NCI-H128 (cell line): ENCODE measurements at regions not wholly inside any gene's neighbourhood (a gene's known extent, or its start where the extent isn't known, plus 50 kb on each side); places are given as distances from the start of the nearest gene placed in this dataset.
A peak's percentile ranks its signal among the peaks of the same experiment; 100 is the strongest.
"Not testable (repeated sequence)": the region's sequence is repeated elsewhere in the genome, so short reads cannot be mapped to it uniquely, and the experiment has no call there.

Experiments used
- DNase-seq: peaks from one replicate; lab custom pipeline; 2025; ENCODE audit not compliant: unreplicated experiment; lab: John Stamatoyannopoulos, UW

DNA sequence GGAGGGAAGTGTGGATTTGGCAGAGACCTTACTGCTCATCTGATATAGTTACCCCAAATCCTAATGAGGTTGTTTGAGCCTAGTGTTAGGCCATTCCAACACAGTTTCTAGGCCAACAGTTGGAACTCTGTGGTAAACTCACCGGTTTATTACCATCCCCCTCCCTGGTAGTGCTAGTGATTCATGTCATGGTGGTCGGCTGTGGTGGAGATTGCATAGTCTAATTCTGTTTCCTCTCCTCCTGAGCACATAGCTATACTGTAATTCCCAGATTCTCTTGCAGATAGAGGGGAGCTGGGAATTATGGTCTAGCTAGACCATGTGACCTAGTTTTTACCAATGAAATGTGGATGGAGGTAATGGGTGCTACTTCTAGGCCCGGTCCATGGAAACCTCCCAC is 123.7 kb upstream of the KIF26B start:
- no peak for DNase-seq

DNA sequence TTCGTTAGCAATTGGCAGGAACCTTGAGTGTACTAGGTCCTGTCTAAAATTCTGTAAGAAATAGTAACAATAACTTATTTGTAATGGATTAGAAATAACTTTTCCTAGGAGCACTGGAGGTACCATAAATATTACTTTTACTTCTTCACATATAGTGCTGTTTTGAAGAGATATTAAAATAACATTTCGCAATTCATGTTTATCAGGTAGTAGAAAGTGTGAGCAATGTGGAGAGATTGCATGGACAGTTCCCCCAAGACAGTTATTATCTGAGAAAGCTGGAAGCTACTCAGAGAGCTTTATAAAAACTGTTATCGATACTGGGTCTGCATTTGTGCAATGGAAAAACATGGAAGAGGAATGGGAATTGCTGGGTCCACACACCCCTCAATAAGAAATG is 128.5 kb upstream of the KIF26B start:
- DNase-seq = no peak

DNA sequence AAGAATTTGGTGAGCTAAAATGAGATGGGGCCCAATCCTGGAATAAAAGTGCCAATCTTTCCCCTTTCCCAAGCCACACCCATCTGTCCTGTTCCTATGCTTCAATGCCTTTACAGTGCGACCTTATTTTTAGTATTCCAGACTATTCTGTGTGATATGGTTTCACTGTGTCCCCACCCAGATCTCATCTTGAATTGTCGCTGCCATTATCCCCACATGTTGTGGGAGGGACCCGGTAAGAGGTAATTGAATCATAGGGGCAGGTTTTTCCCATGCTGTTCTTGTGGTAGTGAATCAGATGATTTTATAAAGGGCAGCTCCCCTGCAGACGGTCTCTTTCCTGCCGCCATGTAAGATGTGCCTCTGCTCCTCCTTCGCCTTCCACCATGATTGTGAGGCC is 129.3 kb upstream of the KIF26B start:
- no peak for DNase-seq

DNA sequence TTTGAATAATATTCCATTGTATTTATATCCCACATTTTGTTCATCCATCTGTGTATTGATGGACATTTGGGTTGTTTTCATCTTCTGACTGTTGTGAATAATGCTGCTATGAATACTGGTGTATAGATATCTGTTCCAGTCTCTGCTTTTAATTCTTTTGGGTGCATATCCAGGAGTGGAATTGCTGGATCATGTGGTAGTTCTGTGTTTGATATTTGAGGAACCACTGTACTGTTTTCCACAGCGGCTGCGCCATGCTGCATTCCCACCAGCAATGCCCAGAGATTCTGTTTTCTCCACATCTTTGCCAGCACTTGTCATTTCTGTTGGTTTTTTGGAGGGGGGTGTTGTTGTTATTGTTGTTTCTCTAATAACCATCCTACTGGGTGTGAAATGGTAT is 131.6 kb upstream of the KIF26B start:
- DNase-seq = no peak

DNA sequence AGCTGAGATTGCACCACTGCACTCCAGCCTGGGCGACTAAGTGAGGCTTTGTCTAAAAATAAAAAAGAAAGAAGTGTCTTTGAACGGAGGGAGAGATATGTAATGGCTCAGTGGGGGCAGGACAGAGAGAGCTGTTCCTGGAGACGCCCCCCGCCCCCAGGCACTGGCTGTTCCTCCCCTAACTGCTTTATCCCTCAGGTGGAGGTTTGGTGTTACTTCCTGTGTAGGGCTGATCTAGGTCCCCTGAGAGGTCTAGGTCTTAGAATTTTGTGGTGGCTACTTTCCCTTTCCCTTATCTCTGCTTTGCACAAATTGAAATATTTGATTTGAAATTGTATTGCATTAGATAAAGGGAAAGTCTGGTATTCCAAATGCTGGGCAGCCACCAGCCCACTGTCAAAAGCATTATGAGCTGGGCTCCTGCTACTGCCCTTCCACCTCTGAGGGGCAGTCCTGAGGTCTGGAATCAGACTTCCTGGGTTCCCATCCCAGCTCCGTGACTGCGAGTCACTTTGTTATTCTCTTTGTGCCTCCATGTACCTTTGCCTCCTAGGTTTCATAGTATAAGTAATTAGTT is 134.8 kb upstream of the KIF26B start:
- DNase-seq = no peak

DNA sequence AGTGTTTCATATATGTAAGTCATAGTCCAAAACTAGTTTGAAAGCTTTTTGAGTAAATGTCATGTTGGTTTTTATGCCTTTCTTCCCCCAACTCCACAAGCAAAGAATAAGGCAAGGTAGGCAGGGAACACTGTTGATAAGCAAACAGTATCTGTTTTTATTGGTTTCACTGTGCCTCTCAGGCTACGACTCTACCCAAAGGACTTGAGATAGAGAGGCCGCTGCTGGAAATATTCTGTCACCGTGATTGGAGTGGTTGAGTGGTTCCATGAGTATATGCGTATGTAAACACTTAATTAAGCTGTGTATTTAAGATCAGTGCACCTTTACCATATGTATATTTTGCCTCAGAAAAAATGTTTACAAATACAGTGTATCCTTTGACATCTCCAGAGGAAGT is 138.1 kb upstream of the KIF26B start:
- DNase-seq = peak; percentile 77

DNA sequence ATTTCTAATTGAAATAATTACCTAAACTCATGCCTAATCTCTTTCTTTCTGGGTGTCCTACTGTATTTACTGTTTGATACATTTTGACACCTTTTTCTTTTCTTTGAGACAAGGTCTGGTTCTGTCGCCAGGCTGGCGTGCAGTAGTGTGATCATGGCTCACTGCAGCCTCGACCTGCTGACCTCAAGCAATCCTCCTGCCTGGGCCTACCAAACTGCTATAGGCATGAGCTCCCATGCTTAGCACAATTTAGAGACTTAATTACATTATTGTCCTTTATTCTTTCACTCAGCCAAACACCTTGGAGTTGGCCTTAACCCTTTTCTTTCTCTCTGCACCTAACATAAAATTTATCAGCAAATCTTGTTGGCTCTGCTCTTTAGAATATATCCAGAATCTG is 139.8 kb upstream of the KIF26B start:
- no peak for DNase-seq

DNA sequence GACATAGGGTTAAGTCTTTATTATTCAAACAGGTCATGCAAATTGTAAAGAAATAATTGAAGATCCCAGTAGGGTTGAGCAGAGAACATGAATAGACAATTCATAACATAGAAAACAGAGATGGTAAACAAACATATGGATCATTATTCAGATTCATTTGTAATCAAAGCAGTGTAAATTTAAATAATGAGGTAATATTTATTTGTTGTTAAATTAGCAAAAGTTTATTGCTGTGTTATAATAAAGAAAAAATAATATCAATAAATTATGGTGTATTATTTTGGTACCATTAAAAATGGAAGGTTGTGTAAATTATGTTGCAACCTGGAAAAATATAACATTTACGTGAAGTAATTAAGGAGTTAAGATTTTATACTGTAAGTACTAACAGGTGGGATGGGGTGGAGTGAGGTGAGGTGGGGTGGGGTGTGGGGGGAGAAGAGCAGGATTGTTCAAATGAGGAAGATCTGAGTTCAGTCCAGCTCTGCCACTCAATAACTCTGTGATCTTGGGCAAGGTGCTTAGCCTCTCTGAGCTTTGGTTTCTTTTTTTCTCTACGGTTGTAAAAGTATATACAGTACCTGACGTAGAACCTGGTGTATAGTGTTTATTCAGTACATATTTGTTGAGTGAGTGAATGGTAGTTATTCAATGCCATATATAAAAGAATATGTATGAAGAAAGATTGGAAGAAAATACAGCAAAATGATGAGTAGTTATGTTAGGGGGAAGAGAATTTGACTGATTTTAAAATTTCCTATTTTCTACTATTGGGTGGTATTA is 140.3 kb upstream of the KIF26B start:
- DNase-seq = no peak

DNA sequence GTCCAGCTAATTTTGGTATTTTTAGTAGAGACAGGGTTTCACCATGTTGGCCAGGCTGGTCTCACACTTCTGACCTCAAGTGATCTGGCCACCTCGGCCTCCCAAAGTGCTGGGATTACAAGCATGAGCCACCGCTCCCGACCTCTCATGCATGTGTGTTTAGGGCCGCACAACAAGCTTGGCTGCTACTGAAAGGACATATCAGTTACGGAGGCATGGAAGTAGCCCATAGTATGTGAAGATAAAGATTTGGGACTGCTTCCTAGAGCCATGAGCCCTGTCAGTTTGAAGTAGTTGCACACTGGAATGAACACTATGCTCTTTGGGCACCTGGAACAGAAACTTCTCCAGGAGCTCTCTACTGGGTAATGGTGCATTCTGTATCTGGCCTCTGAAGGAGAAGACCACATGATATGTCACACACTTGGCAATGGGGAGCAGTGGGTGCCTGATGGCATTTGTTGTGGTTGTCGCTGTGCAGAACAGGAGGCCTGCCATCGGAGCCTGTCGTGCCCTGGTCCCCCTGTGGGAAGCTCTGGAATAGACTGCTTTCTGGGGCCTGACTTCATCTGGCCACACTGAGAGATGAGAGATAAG is 144.7 kb upstream of the KIF26B start:
- no peak for DNase-seq

DNA sequence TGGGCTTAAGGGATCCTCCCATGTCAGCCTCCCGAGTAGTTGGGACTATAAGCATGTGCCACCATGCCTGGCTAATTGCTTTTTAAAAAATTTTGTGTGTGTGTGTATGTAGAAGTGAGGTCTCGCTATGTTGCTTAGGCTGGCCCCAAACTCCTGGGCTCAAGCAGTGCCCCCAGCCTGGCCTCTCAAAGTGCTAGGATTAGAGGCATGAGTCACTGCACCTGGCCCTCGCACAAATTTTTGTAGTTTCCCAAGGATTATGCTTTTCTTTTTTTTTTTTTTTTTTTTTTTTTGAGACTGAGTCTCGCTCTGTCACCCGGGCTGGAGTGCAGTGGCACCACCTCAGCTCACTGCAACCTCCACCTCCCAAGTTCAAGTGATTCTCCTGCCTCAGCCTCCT is 144.4 kb upstream of the HNRNPU start:
- DNase-seq = no peak

DNA sequence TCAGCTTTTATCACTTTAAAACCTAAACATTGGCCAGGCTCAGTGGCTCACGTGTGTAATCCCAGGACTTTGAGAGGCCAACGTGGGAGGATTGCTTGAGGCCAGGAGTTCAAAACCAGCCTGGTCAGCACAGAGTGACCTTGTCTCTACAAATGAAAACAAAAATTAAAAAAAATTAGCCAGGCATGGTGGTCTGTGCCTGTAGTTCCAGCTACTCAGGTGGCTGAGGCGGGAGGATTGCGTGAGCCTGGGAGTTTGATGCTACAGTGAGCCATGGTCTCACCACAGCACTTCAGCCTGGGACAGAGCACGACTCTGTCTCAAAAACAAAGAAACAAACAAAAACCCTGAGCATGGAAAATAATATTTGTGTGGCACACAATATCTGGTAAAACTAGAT is 143.5 kb upstream of the HNRNPU start:
- no peak for DNase-seq

DNA sequence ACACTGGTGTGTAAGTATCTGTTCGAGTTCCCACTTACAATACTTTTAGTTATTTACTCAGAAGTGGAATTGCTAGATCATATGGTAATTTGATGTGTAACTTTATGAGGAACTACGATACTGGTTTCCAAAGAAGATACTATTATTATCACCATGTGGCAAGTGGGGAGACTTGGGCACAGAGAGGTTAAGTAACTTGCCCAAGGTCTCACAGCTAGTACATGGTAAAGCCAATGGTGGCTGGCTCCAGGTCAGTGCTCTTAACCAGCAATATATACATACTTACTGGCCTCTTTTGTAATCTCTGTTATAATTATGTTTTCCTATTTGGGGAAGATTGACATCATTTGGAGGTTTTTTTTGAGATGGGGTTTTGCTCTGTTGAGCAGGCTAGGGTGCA is 138.9 kb upstream of the HNRNPU start:
- no peak for DNase-seq

DNA sequence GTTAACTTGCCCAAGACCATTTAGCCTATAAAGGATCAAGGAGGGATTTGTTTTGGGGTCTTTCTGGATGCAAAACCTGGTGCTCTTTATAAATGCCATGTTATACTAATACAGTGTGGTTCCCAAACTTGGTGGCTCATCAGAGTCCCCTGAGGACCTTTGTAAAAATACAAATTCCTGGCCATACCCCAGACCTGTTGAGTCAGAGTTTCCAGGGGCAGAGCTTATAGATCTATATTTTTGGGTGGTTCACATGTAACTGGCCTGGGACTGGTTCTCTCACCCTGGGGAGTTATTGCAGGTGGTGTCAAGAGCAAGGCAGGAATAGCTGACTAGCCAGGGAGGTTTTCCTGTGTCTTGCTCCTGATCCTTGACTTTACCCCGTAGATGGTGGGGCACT is 136.9 kb upstream of the HNRNPU start:
- DNase-seq = no peak

DNA sequence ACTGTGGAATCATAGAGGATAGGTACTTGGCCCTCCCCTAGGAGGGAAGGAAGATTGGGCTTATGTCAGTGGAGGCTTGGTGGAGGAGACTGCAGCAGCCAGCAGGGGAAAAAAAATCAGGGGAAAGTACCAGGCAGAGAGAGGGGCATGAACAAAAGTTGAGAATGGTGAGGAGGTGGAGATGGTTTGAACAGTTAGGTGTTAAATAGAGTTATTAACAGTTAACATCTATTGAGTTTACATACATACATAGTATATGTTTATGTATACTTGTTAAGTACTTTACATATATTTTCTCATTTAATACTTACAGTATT is 136.5 kb upstream of the HNRNPU start:
- DNase-seq = no peak

DNA sequence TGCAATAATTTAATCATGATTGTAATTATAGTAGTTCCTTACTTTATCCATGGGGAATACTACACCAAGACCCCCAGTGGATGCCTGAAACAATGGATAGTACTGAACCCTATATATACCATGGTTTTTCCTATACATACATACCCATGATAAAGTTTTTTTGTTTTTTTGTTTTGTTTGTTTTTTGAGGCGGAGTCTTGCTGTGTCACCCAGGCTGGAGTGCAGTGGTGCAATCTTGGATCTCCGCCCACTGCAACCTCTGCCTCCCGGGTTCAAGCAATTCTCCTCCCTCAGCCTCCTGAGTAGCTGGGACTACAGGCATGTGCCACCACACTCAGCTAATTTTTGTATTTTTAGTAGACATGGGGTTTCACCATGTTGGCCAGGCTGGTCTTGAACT is 135.3 kb upstream of the HNRNPU start:
- not testable (repeated sequence) for DNase-seq

DNA sequence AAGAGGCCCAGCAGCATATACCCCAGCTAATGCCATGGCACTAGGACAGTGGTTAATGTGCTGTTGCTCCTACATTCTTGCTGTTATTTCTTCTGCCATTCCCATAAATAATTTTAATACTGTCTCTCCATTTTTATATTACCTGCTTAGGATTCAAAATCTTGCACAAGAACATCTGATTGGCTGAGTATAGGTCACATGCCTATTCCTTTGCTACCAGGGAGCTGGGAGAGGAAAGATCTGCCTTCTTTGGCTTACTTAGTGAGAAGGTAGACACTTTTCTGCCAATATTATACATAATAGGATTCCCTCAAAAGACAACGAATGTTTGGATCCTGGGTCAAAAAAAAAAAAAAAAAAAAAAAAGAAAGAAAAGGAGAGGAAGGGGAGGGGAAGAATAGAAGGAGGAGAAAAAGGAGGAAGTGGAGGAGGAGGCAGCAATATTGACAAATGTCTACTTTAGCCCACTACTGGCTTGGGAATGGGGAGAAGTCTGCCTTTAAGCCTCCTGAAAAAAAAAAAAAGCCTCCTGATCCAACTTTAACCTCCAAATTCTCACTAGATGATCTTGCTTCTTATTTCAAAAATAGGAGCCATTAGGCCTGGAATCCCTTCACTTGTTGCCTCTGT is 134.5 kb upstream of the HNRNPU start:
- DNase-seq = no peak

DNA sequence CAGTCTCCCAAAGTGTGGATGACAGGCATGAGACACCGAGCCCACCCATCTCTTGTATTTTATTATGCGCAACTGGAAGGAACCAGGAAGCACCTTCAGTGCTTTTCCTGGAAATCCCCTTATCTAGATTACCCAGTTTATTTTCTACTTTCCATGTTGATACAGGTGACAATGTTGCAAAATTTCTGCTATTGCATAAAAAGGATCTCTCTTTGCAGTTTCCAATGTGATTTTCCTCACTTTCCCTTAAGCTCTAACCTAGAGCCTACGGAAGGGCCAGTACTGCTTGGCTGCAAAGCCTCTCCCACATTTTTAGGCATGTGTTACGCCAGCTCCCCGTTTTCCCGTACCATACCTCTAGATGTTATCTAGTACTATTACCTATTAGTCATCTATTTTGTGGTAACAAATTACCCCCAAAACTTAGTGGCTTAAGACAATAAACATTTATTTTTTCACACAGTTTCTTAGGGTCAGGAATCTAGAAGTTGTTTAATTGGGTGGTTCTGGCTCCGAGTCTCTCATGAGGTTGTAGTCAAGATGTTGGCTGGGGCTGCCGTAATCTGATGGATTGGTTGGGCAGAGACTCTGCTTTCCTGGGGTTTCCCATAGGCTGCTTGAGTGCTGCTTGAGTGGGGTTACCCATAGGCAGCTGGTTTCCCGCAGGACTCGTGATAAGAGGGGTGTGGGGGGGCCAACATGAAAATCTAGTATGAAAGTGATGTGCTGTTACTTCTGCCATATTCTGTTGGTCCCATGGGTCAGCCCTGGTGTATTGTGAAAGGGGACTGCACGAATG is 131.5 kb upstream of the HNRNPU start:
- no peak for DNase-seq

DNA sequence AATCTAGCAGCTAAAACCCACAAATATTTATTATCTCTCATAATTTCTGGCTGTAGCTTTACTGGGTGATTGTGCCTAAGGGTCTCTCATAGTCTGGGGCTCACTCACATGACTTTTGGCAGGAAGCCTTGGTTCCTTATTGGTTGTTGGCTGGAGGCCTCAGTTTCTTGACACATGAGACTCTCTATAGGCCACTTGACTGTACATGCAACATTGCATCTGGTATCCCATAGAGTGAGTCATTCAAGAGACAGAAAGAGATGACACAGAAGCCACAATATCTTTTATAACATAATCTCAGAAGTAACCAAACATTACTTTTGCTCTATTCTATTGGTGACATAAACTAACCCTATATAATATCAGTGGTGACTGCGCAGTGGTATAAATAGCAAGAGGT is 128.5 kb upstream of the HNRNPU start:
- DNase-seq = no peak

DNA sequence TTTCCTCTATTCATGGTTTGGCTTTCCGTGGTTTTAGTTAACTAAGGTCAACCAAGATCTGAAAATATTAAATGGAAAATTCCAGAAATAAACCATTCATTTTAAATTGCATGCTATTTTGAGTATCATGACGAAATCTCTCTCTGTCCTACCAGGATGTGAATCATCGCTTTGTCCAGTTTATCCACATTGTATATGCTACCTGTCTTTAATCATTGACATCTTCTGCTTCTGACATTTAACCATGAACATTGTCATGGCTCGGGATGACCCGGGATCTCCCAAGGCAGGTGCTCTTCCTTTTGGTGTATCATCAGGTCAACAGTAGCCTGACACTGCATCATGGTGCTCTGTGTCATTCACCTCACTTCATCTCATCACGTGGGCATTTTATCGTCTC is 125.5 kb upstream of the HNRNPU start:
- DNase-seq = no peak

DNA sequence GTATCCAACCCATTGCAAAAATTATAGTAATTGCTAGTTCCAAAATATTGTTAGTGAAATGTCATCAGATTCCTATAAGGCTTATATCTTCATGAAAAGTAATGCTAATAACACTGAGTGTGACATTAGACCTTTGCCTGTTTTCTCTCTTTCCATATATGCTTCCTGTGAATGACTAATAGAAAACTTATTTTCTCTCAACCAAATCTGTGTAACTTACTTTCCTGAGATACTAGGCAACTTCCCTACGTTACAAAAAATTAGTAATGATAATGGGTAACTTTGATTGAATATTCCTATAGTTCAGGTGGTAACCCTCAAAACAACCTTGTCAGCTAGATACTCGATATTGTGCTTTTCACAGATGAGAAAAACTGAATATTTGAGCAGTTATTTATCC is 124.2 kb upstream of the HNRNPU start:
- no peak for DNase-seq

DNA sequence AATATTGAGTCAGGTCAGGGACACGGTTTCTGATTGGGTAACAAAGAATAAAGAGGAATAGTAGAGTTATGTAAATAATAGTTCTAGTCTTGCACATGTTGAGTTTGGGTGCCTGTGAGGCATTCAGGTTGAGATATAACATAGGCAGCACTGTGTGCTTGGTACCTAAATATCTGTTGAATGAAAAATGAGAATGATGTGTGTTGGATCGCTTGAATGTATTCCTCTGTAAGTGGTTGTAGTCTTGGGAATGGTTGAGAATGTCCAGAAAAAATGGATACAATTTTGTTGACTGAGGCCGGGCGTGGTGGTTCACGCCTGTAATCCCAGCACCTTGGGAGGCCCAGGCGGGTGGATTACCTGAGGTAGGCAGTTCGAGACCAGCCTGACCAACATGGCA is 116.3 kb upstream of the HNRNPU start:
- no peak for DNase-seq

DNA sequence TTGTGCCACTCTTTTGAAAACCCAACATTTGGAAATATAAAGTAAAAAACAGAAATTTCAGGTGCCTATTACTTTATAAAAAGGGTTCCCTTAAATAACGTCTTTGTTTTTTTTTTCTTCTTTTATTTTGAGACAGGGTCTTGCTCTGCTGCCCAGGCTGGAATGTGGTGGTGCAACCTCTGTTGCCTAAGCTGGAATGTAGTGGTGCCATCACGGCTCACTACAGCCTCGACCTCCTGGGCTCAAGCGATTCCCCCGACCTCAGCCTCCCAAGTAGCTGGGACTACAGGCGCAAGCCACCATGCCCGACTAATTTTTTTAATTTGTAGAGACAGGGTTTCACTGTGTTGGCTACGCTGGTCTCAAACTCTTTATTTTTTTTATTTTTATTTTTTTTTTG is 110.2 kb upstream of the HNRNPU start:
- DNase-seq = no peak
